Loucy (cell line): ENCODE measurements at regions not wholly inside any gene's neighbourhood (a gene's known extent, or its start where the extent isn't known, plus 50 kb on each side); places are given as distances from the start of the nearest gene placed in this dataset.

ENCODE experiments used
- EZH2phosphoT487 ChIP-seq: fragments of 200-600 bp; IDR thresholded peaks from 2 replicates; pipeline ENCODE4 v1.6.1; 2018; ENCODE audit warnings: antibody characterized with exemption, mild to moderate bottlenecking, moderate library complexity, borderline replicate concordance
- TF ChIP-seq, protein P1 (sequence below): fragments of 200-600 bp; sonication (generic); conservative IDR thresholded peaks from 2 replicates; pipeline ENCODE4 v1.5.1; 2014; ENCODE audit warnings: mild to moderate bottlenecking, antibody characterized with exemption, low read length

DNA sequence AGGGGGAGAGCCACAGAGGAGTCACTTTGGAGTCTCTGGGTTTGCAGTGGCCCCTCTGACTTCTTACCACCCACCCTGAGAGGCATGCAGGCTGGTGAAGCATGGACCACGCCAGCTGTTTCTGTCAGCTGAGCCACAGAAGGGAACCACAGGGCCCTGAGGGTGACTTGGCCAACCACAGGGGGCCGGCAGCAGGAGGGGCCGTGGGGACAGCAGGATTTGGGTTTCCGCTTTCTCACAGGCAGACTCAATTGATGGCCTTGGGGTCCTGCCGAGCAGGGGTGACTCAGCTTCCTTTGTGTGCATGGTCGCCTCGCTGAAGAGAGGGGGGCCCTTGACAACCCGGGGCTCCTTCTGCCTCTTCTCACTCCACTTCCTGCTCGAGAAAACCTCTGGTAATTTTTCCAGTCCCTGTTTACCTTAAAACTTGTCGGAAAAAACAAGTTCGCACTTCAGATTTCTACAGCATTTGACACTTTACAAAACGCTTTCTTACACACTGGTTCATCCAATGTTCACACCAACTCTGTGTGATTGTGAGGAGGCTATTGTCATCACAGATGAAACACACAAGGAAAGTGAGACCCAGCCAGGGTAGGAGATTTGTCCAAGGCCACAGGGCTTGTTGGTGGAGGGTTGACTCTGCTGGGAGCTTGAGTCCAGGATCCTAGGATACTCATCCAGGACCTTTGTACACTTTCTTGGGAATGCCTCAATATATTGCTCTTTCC lies 311.2 kb downstream of the LPIN1 start:
- TF ChIP-seq, protein P1, sequence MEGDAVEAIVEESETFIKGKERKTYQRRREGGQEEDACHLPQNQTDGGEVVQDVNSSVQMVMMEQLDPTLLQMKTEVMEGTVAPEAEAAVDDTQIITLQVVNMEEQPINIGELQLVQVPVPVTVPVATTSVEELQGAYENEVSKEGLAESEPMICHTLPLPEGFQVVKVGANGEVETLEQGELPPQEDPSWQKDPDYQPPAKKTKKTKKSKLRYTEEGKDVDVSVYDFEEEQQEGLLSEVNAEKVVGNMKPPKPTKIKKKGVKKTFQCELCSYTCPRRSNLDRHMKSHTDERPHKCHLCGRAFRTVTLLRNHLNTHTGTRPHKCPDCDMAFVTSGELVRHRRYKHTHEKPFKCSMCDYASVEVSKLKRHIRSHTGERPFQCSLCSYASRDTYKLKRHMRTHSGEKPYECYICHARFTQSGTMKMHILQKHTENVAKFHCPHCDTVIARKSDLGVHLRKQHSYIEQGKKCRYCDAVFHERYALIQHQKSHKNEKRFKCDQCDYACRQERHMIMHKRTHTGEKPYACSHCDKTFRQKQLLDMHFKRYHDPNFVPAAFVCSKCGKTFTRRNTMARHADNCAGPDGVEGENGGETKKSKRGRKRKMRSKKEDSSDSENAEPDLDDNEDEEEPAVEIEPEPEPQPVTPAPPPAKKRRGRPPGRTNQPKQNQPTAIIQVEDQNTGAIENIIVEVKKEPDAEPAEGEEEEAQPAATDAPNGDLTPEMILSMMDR = no peak
- TF ChIP-seq EZH2phosphoT487 = no peak
